ENCODE measurements at regions not wholly inside any gene's neighbourhood (a gene's known extent, or its start where the extent isn't known, plus 50 kb on each side); places are given as distances from the start of the nearest gene placed in this dataset.

GRCh38 chr5:20660588-20660987, 672.6 kb upstream of the CDH18 start:
- no peaks in the 10 kb centered on the region for H3K36me3 ChIP-seq (ENCODE audit: insufficient read depth)
- DNase-seq (ENCODE audit: extremely low spot score): no peak
- WGBS: 78% methylated on average over 3 of the region's 3 CpGs

GRCh38 chr5:20656262-20656661, 668.3 kb upstream of the CDH18 start:
- no peak for DNase-seq (ENCODE audit: extremely low spot score)
- Histone ChIP-seq H3K4me1 (ENCODE audit: insufficient read depth) (no peaks in the 10 kb centered on the region), H3K36me3 (ENCODE audit: insufficient read depth) (no peaks in the 10 kb centered on the region), H3K4me3 (ENCODE audit: low read depth, low read length) (no peak overlapping the region), H3K27ac (ENCODE audit: low read depth) (no peak overlapping the region)

More at GRCh38 chr5:20660588-20660987, 672.6 kb upstream of the CDH18 start:
- H3K4me1 ChIP-seq (ENCODE audit: insufficient read depth): no peaks in the 10 kb centered on the region
- H3K4me3 ChIP-seq (ENCODE audit: low read depth, low read length): no peak overlapping the region
- no peak overlapping the region for H3K27ac ChIP-seq (ENCODE audit: low read depth)

DNA sequence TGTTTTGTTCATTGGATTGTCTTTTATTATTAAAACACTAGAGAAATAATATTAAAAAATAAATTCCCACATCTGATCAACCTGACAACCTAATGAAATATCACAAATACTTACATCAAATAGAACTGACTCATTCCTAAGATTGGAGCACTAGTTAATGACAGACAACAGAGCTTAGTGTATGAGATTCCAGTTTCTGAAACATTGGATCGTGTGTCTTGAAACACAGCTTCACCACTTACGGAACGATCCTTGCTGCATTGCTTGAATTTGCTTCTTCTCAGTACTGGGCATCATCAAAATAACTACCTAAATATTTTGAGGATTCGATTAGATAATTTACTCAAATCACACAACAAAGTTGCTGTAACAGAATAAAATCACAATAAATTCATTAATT, 667.2 kb upstream of the CDH18 start:
- WGBS: 83% methylated on average over 4 of the region's 4 CpGs
- no peaks in the 10 kb centered on the region for H3K4me1 ChIP-seq (ENCODE audit: insufficient read depth)
- DNase-seq (ENCODE audit: extremely low spot score): no peak
- H3K4me3 ChIP-seq (ENCODE audit: low read depth, low read length): no peak overlapping the region
- no peak overlapping the region for H3K27ac ChIP-seq (ENCODE audit: low read depth)
- no peaks in the 10 kb centered on the region for H3K36me3 ChIP-seq (ENCODE audit: insufficient read depth)

DNA sequence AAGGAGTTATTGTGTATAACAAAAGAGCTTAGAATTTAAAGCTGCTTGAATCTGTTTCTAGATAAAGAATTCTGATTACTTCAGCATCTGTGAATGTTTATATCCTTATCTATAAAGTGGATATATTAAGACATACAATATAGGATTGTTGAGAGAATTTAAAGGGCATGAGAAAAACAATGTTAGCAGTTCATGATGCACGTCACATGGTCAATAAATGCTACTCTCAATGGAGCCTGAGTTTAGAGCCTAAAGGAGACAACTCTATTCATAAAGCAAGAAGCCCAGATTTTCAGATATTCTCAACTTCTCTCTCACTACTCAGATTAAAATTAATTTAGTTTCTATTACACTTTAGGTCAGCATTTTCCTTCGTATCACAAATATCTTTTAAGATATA, 666.7 kb upstream of the CDH18 start:
- Histone ChIP-seq H3K4me3 (ENCODE audit: low read depth, low read length) (no peak overlapping the region), H3K4me1 (ENCODE audit: insufficient read depth) (no peaks in the 10 kb centered on the region), H3K36me3 (ENCODE audit: insufficient read depth) (no peaks in the 10 kb centered on the region), H3K27ac (ENCODE audit: low read depth) (no peak overlapping the region)
- DNase-seq (ENCODE audit: extremely low spot score): no peak
- 58% methylated on average over 2 of the region's 2 CpGs for WGBS

DNA sequence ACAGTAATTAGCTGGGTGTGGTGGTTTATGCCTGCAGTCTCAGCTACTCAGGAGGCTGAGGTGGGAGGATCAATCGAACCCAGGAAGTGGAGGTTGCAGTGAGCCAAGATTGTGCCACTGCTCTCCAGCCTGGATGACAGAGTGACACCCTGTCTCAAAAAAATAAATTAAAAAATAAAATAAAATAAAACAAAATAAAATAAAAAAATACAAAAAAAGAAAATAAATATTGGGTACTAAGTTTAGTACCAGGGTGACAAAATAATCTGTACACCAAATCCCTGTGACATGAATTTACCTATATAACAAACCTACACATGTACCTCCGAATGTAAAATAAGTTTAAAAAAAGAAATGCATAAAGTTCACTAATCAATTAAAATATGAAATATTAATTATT, 666.0 kb upstream of the CDH18 start:
- Histone ChIP-seq H3K4me3 (ENCODE audit: low read depth, low read length) (no peak overlapping the region), H3K36me3 (ENCODE audit: insufficient read depth) (no peaks in the 10 kb centered on the region), H3K4me1 (ENCODE audit: insufficient read depth) (no peaks in the 10 kb centered on the region), H3K27ac (ENCODE audit: low read depth) (no peak overlapping the region)
- DNase-seq (ENCODE audit: extremely low spot score): no peak
- 88% methylated on average over 2 of the region's 2 CpGs for WGBS

GRCh38 chr5:20649966-20650365, 662.0 kb upstream of the CDH18 start:
- WGBS: 72% methylated on average over 1 of the region's 1 CpG
- no peak for DNase-seq (ENCODE audit: extremely low spot score)

GRCh38 chr5:20648981-20649380, 661.0 kb upstream of the CDH18 start:
- H3K27ac ChIP-seq (ENCODE audit: low read depth): no peak overlapping the region
- DNase-seq (ENCODE audit: extremely low spot score): no peak
- no peaks in the 10 kb centered on the region for H3K4me1 ChIP-seq (ENCODE audit: insufficient read depth)
- H3K36me3 ChIP-seq (ENCODE audit: insufficient read depth): no peaks in the 10 kb centered on the region
- H3K4me3 ChIP-seq (ENCODE audit: low read depth, low read length): no peak overlapping the region

More at GRCh38 chr5:20649966-20650365, 662.0 kb upstream of the CDH18 start:
- H3K27ac ChIP-seq (ENCODE audit: low read depth): no peak overlapping the region
- no peaks in the 10 kb centered on the region for H3K36me3 ChIP-seq (ENCODE audit: insufficient read depth)
- no peak overlapping the region for H3K4me3 ChIP-seq (ENCODE audit: low read depth, low read length)
- no peaks in the 10 kb centered on the region for H3K4me1 ChIP-seq (ENCODE audit: insufficient read depth)

GRCh38 chr5:20636686-20637085, 648.7 kb upstream of the CDH18 start:
- DNase-seq (ENCODE audit: extremely low spot score): no peak
- 0% methylated on average over 1 of the region's 1 CpG for WGBS

DNA sequence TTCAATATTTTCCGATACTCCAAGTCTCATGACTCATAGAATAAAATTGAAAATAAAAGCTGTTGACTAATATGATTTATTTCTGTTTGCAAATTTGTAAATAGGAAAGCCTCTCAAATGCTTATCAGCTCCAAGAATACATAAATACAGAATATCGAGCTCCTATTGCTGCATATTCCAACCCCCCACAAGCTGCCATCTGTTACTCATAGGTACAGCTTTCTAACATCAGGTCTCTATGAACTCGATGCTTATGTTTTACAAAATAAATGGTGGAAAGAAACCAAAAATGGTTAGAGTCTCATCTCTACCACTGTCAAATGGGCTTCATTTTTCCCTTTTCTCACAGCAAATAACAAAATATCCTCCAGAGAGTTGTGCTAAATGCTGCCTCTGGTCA, 631.6 kb upstream of the CDH18 start:
- 51% methylated on average over 3 of the region's 3 CpGs for WGBS
- Histone ChIP-seq H3K27ac (ENCODE audit: low read depth) (no peak overlapping the region), H3K4me1 (ENCODE audit: insufficient read depth) (no peaks in the 10 kb centered on the region), H3K36me3 (ENCODE audit: insufficient read depth) (no peaks in the 10 kb centered on the region), H3K4me3 (ENCODE audit: low read depth, low read length) (no peak overlapping the region)
- DNase-seq (ENCODE audit: extremely low spot score): no peak

More at GRCh38 chr5:20636686-20637085, 648.7 kb upstream of the CDH18 start:
- no peaks in the 10 kb centered on the region for H3K36me3 ChIP-seq (ENCODE audit: insufficient read depth)
- no peak overlapping the region for H3K4me3 ChIP-seq (ENCODE audit: low read depth, low read length)
- no peak overlapping the region for H3K27ac ChIP-seq (ENCODE audit: low read depth)
- H3K4me1 ChIP-seq (ENCODE audit: insufficient read depth): no peaks in the 10 kb centered on the region

- no peaks in the 10 kb centered on the region for H3K4me1 ChIP-seq (ENCODE audit: insufficient read depth)
- DNase-seq (ENCODE audit: extremely low spot score): no peak
- H3K27ac ChIP-seq (ENCODE audit: low read depth): no peak overlapping the region
- no peaks in the 10 kb centered on the region for H3K36me3 ChIP-seq (ENCODE audit: insufficient read depth)
- H3K4me3 ChIP-seq (ENCODE audit: low read depth, low read length): no peak overlapping the region
- 49% methylated on average over 1 of the region's 1 CpG for WGBS
Measured at GRCh38 chr5:20618340-20618739, 630.3 kb upstream of the CDH18 start.

- H3K27ac ChIP-seq (ENCODE audit: low read depth): no peak overlapping the region
- no peaks in the 10 kb centered on the region for H3K4me1 ChIP-seq (ENCODE audit: insufficient read depth)
- no peak for DNase-seq (ENCODE audit: extremely low spot score)
- H3K36me3 ChIP-seq (ENCODE audit: insufficient read depth): no peaks in the 10 kb centered on the region
- 50% methylated on average over 3 of the region's 3 CpGs for WGBS
- H3K4me3 ChIP-seq (ENCODE audit: low read depth, low read length): no peak overlapping the region
Measured at GRCh38 chr5:20617841-20618240, 629.8 kb upstream of the CDH18 start.

- no peaks in the 10 kb centered on the region for H3K4me1 ChIP-seq (ENCODE audit: insufficient read depth)
- no peaks in the 10 kb centered on the region for H3K36me3 ChIP-seq (ENCODE audit: insufficient read depth)
- no peak overlapping the region for H3K27ac ChIP-seq (ENCODE audit: low read depth)
- WGBS: 92% methylated on average over 21 of the region's 21 CpGs
- no peak overlapping the region for H3K4me3 ChIP-seq (ENCODE audit: low read depth, low read length)
- DNase-seq (ENCODE audit: extremely low spot score): no peak
Measured at GRCh38 chr5:20615888-20616563, 628.0 kb upstream of the CDH18 start.

DNA sequence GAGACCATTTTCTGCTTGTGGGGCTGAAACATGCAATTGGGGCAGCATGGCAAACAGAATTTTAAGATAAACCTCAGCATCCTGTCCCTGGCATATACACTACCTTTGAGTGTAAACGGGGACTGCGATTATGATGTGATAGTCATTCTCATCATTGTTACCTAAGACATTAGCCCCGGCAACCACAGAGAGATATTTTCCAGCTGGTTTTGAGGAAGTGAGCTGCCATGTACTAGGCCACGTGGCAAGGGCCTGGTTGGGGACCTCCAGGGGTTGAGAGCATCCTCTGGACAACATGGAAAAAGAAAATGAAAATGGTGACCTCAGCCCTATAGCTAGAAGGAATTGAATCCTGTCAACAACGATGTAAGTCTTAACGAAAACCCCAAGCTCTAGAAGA, 623.6 kb upstream of the CDH18 start:
- Histone ChIP-seq H3K4me3 (ENCODE audit: low read depth, low read length) (no peak overlapping the region), H3K4me1 (ENCODE audit: insufficient read depth) (no peaks in the 10 kb centered on the region), H3K36me3 (ENCODE audit: insufficient read depth) (no peaks in the 10 kb centered on the region), H3K27ac (ENCODE audit: low read depth) (no peak overlapping the region)
- 79% methylated on average over 6 of the region's 6 CpGs for WGBS
- no peak for DNase-seq (ENCODE audit: extremely low spot score)

GRCh38 chr5:20610681-20611080, 622.7 kb upstream of the CDH18 start:
- no peaks in the 10 kb centered on the region for H3K36me3 ChIP-seq (ENCODE audit: insufficient read depth)
- H3K27ac ChIP-seq (ENCODE audit: low read depth): no peak overlapping the region
- DNase-seq (ENCODE audit: extremely low spot score): no peak
- no peak overlapping the region for H3K4me3 ChIP-seq (ENCODE audit: low read depth, low read length)
- H3K4me1 ChIP-seq (ENCODE audit: insufficient read depth): no peaks in the 10 kb centered on the region
- 65% methylated on average over 4 of the region's 4 CpGs for WGBS

- Histone ChIP-seq H3K36me3 (ENCODE audit: insufficient read depth) (no peaks in the 10 kb centered on the region), H3K27ac (ENCODE audit: low read depth) (no peak overlapping the region), H3K4me1 (ENCODE audit: insufficient read depth) (no peaks in the 10 kb centered on the region), H3K4me3 (ENCODE audit: low read depth, low read length) (no peak overlapping the region)
- DNase-seq (ENCODE audit: extremely low spot score): no peak
- WGBS: 98% methylated on average over 1 of the region's 1 CpG
Measured at GRCh38 chr5:20609126-20609525, 621.1 kb upstream of the CDH18 start.

Measured in urinary bladder (tissue), 3 donors.